Smooth muscle cell (in vitro differentiated cells): ENCODE measurements at regions not wholly inside any gene's neighbourhood (a gene's known extent, or its start where the extent isn't known, plus 50 kb on each side); places are given as distances from the start of the nearest gene placed in this dataset.

Experiments
- DNase-seq: peaks from one replicate; lab custom pipeline; 2025; ENCODE audit not compliant: unreplicated experiment; lab: John Stamatoyannopoulos, UW
- H2AFZ ChIP-seq: fragments of 200-600 bp; sonication (generic); 2 replicates; pipeline ENCODE4 v1.6.0; 2016; ENCODE audit warnings: antibody characterized with exemption, low read depth, mild to moderate bottlenecking
- H3F3A ChIP-seq: fragments of 200-600 bp; sonication (generic); 2 replicates; pipeline ENCODE4 v1.6.0; 2017; ENCODE audit warnings: antibody characterized with exemption, low read depth
- H3K27ac ChIP-seq: fragments of 200-600 bp; sonication (generic); 2 replicates; pipeline ENCODE4 v1.5.1; 2016; ENCODE audit warnings: low read depth, mild to moderate bottlenecking
- H3K27me3 ChIP-seq: fragments of 200-600 bp; sonication (generic); 2 replicates; pipeline ENCODE4 v1.6.1; 2016; ENCODE audit warnings: low read depth, mild to moderate bottlenecking
- H3K36me3 ChIP-seq: fragments of 200-600 bp; sonication (generic); 2 replicates; pipeline ENCODE4 v1.5.1; 2016; ENCODE audit warnings: low read depth
- H3K4me1 ChIP-seq: fragments of 200-600 bp; sonication (generic); 2 replicates; pipeline ENCODE4 v1.5.1; 2016; ENCODE audit warnings: low read depth
- H3K4me2 ChIP-seq: fragments of 200-600 bp; sonication (generic); 2 replicates; pipeline ENCODE4 v1.6.0; 2016; ENCODE audit warnings: mild to moderate bottlenecking
- H3K4me3 ChIP-seq: fragments of 200-600 bp; sonication (generic); 2 replicates; pipeline ENCODE4 v1.5.1; 2016; ENCODE audit warnings: mild to moderate bottlenecking
- H3K79me2 ChIP-seq: fragments of 200-600 bp; sonication (generic); 2 replicates; pipeline ENCODE4 v1.6.0; 2016; ENCODE audit warnings: low read depth, mild to moderate bottlenecking
- H3K9ac ChIP-seq: fragments of 200-600 bp; sonication (generic); 2 replicates; pipeline ENCODE4 v1.6.0; 2016; ENCODE audit warnings: low read depth
- H3K9me3 ChIP-seq: fragments of 200-600 bp; sonication (generic); replicated peaks from 2 replicates; pipeline ENCODE4 v1.5.1; 2016; ENCODE audit warnings: low read depth
- H4K20me1 ChIP-seq: fragments of 200-600 bp; sonication (generic); 2 replicates; pipeline ENCODE4 v1.6.0; 2016; ENCODE audit warnings: low read depth
- CTCF ChIP-seq: fragments of 200-600 bp; sonication (generic); IDR thresholded peaks from 2 replicates; pipeline ENCODE4 v1.5.1; 2017; ENCODE audit warnings: borderline replicate concordance, mild to moderate bottlenecking, antibody characterized with exemption; ENCODE audit not compliant: insufficient read depth, poor library complexity, severe bottlenecking
- WGBS: methylation state at CpG from one replicate; pipeline ENCODE4 v1.1.7; 2016; ENCODE audit warnings: low lambda C conversion rate; 5-methylcytosine and 5-hydroxymethylcytosine counted together

- no peaks in the 10 kb centered on the region for H3K4me1 ChIP-seq
- WGBS = 97% methylated on average over 3 of the region's 3 CpGs
- H3K36me3 ChIP-seq = no peaks in the 10 kb centered on the region
- TF ChIP-seq CTCF = no peak
- no peak for DNase-seq
- H3K4me2 ChIP-seq = no peak overlapping the region
- H3K4me3 ChIP-seq = no peak overlapping the region
- H3K79me2 ChIP-seq = no peaks in the 10 kb centered on the region
- no peak overlapping the region for H3K27ac ChIP-seq
- H4K20me1 ChIP-seq = no peaks in the 10 kb centered on the region
- H3K9ac ChIP-seq = no peak overlapping the region
- H3K9me3 ChIP-seq = no peaks in the 10 kb centered on the region
- no peaks in the 10 kb centered on the region for H3F3A ChIP-seq
- H2AFZ ChIP-seq = no peak overlapping the region
- H3K27me3 ChIP-seq = no peaks in the 10 kb centered on the region
Measured at GRCh38 chr15:57897870-57898269, 167.6 kb downstream of the ALDH1A2 start.

DNA sequence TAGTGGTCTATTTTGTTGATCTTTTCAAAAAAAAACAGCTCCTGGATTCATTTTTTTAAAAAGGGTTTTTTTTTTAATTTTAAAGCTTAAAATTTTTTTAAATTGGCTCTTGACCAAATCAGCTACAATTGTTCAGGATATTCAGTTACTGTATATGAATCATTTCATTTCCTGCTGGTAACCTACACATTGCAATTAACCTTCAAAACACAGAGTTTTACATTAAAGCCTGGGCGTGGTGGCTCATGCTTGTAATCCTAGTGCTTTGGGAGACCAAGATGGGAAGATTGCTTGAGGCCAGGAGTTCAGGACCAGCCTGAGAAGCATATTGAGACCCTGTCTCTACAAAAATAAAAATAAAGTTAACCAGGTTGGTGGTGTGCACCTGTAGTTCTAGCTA is 163.4 kb downstream of the ALDH1A2 start:
- H3K9me3 ChIP-seq = no peaks in the 10 kb centered on the region
- H3K27me3 ChIP-seq = peaks cover 4% of the 10 kb centered on the region
- no peak for DNase-seq
- 88% methylated on average over 1 of the region's 1 CpG for WGBS
- H2AFZ ChIP-seq = no peak overlapping the region
- no peak overlapping the region for H3K9ac ChIP-seq
- H4K20me1 ChIP-seq = no peaks in the 10 kb centered on the region
- H3K4me1 ChIP-seq = no peaks in the 10 kb centered on the region
- no peaks in the 10 kb centered on the region for H3F3A ChIP-seq
- no peak overlapping the region for H3K27ac ChIP-seq
- TF ChIP-seq CTCF = no peak
- no peaks in the 10 kb centered on the region for H3K36me3 ChIP-seq
- H3K79me2 ChIP-seq = no peaks in the 10 kb centered on the region
- H3K4me2 ChIP-seq = no peak overlapping the region
- no peak overlapping the region for H3K4me3 ChIP-seq
